ENCODE measurements at regions not wholly inside any gene's neighbourhood (a gene's known extent, or its start where the extent isn't known, plus 50 kb on each side); places are given as distances from the start of the nearest gene placed in this dataset.

DNA sequence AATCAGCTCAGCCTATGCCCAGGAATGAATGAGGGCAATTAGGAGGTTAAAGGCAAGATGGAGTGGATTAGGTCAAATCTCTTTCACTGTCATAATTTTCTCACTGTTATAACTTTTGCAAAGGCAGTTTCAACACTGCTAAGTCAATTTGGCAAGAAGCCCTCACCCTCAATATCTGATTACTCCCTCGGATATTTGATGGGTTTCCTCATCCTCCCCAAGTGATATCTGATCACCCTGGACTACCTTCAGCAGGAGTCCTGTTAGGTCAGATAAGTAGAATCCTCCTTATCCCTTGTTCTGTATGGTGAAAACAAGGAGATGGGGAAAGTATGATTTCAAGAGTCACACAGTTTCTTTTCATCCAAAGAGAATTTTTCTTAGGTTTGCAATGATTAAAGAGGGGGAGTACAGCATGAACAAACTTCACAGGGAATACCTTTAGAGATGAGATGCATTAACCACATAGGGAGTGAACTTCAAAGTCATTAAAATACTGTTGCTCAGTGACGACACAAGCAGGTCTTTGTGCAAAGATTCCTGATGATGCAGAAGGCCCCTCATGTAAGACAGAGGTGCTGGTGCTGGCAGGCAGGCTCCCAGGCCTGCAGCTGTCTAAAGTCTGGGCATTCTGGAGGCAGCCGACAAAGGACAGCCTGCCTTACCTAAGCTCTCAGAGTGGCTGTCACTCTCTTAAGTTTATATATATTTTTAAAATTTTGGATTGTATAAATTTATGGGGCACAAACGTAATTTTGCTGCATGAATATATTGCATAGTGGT is 75.4 kb upstream of the POM121L12 start:
- TF ChIP-seq CTCF (conservative IDR thresholded peaks at IDR 0.05), result no peak
- TF ChIP-seq EZH2 (IDR thresholded peaks at IDR 0.05; ENCODE audit: low read depth), result no peak
